ENCODE measurements at regions not wholly inside any gene's neighbourhood (a gene's known extent, or its start where the extent isn't known, plus 50 kb on each side); places are given as distances from the start of the nearest gene placed in this dataset.

- DNase-seq, result peak in 1 of 4 donors; percentile 2
- Histone ChIP-seq H3K27ac (no peak overlapping the region), H3K9me3 (no peaks in the 10 kb centered on the region), H3K4me1 (peaks cover 20% of the 10 kb centered on the region), H3K36me3 (replicated peaks in 1 of 2; ENCODE audit: insufficient read depth in 1 of 2, low read depth in 2 of 2) (no peaks in the 10 kb centered on the region), H3K27me3 (no peaks in the 10 kb centered on the region), H3K4me3 (no peak overlapping the region)
- intact Hi-C loops (cut with DNase I), result no loop called here
- TF ChIP-seq CTCF (IDR thresholded peaks at IDR 0.05) (no peak), POLR2A (IDR thresholded peaks at IDR 0.05) (no peak)
- 66 to 70% methylated on average over 15 to 21 of the region's 21 CpGs for WGBS, 2 donors
- no peak for ATAC-seq
These were observed 95.8 kb downstream of the HMX1 start for GRCh38 chr4:8775751-8776355.

DNA sequence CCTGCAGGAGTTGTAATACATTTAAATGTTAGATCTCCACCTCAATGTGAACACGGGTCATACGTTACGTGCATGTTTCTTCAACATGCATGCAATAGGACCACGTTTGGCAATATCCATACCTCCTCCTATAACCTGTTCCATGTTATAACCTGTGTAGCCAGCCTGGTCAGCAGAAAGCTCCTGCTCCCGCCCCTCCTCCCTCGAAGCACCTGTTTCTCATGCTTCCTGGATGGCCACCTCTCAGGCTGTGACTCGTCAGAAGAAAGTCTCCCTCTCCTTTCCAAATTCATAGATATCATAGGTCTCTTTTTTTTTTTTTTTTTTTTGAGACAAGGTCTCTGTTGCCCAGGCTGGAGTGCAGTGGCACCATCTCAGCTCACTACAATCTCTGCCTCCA, 96.5 kb downstream of the HMX1 start:
- Histone ChIP-seq H3K27me3 (no peaks in the 10 kb centered on the region), H3K4me1 (peaks cover 13% of the 10 kb centered on the region), H3K4me3 (no peak overlapping the region), H3K27ac (no peak overlapping the region), H3K36me3 (replicated peaks in 1 of 2; ENCODE audit: insufficient read depth in 1 of 2, low read depth in 2 of 2) (no peaks in the 10 kb centered on the region), H3K9me3 (no peaks in the 10 kb centered on the region)
- intact Hi-C loops (cut with DNase I), result no loop called here
- ATAC-seq (no peak), DNase-seq (no peak)
- TF ChIP-seq POLR2A (IDR thresholded peaks at IDR 0.05), result no peak
- no peak for TF ChIP-seq CTCF (IDR thresholded peaks at IDR 0.05)
- 66% methylated on average over 7 of the region's 7 CpGs for WGBS, 2 donors

DNA sequence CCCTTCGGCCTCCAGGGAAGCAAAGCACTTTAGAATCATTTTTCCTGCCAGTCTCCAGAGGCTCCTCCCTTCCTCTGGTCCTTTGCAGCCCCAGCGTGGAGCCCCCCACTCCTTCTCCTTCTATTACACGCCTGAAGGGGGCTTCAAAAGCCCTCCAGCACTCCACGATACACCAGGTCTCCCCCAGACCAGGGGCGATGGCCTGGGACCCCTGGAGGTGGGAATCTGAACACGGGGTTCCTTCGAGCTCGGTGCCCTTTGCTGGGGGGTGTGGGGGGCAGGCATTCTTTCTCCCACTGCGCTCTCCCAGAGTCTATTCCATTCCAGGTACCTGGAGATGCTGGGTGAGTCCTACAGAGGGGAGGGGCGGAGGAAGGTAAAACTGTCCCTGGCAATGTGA, 97.6 kb downstream of the HMX1 start:
- peak in 1 of 4 donors; percentile 2 for DNase-seq
- H3K36me3 ChIP-seq (replicated peaks in 1 of 2; ENCODE audit: insufficient read depth in 1 of 2, low read depth in 2 of 2), result no peaks in the 10 kb centered on the region
- ATAC-seq, result no peak
- WGBS, 2 donors, result 56% methylated on average over 9 to 10 of the region's 10 CpGs
- H3K9me3 ChIP-seq, result no peaks in the 10 kb centered on the region
- intact Hi-C loops (cut with DNase I), result no loop called here
- no peak overlapping the region for H3K27ac ChIP-seq
- no peaks in the 10 kb centered on the region for H3K27me3 ChIP-seq
- TF ChIP-seq POLR2A (IDR thresholded peaks at IDR 0.05), result no peak
- TF ChIP-seq CTCF (IDR thresholded peaks at IDR 0.05), result no peak
- H3K4me1 ChIP-seq, result peaks cover 3% of the 10 kb centered on the region
- H3K4me3 ChIP-seq, result no peak overlapping the region

- Histone ChIP-seq H3K36me3 (replicated peaks in 1 of 2; ENCODE audit: insufficient read depth in 1 of 2, low read depth in 2 of 2) (no peaks in the 10 kb centered on the region), H3K4me3 (no peak overlapping the region), H3K4me1 (no peaks in the 10 kb centered on the region), H3K9me3 (no peaks in the 10 kb centered on the region), H3K27ac (no peak overlapping the region), H3K27me3 (no peaks in the 10 kb centered on the region)
- 58 to 79% methylated on average over 14 to 28 of the region's 36 CpGs for WGBS, 2 donors
- DNase-seq (peak in 2 of 4 donors; percentile 0 to 2), ATAC-seq (no peak)
- intact Hi-C loops (cut with DNase I), result no loop called here
- TF ChIP-seq CTCF (IDR thresholded peaks at IDR 0.05) (no peak), POLR2A (IDR thresholded peaks at IDR 0.05) (no peak)
These were observed 98.3 kb downstream of the HMX1 start for GRCh38 chr4:8773124-8773931.
